Prostate gland (tissue), 2 donors: ENCODE measurements at regions not wholly inside any gene's neighbourhood (a gene's known extent, or its start where the extent isn't known, plus 50 kb on each side); places are given as distances from the start of the nearest gene placed in this dataset.

Experiments used
- DNase-seq: peaks from one replicate; pipeline ENCODE4 v3.0.0-alpha.2; 2019; ENCODE audit warnings: low spot score
- H3K27ac ChIP-seq, 2 donors: fragments of 200-600 bp; sonication (generic); 2 replicates each; pipeline ENCODE4 v1.5.1; 2017 to 2019
- H3K27me3 ChIP-seq: fragments of 200-600 bp; sonication (generic); replicated peaks from 2 replicates; pipeline ENCODE4 v1.5.1; 2019; ENCODE audit not compliant: insufficient read depth
- H3K36me3 ChIP-seq, 2 donors: fragments of 200-600 bp; sonication (generic); 1 replicate in 1 of 2; 2 replicates in 1 of 2; pipeline versions ENCODE4 v1.5.1 to v1.8.1; 2017 to 2019
- H3K4me1 ChIP-seq: fragments of 200-600 bp; sonication (generic); replicated peaks from 2 replicates; pipeline ENCODE4 v1.5.1; 2019
- H3K4me3 ChIP-seq, 2 donors: fragments of 200-600 bp; sonication (generic); 2 replicates each; pipeline ENCODE4 v1.5.1; 2017 to 2019
- H3K9me3 ChIP-seq: fragments of 200-600 bp; sonication (generic); 2 replicates; pipeline ENCODE4 v1.5.1; 2017
- CTCF ChIP-seq, 4 experiments: fragments of 200-600 bp in 2 of 4; fragments of 450-650 bp in 2 of 4; sonication (generic) in 2 of 4; IDR thresholded peaks; 1 replicate in 3 of 4; 2 replicates in 1 of 4; pipeline ENCODE4 v1.5.1; 2016 to 2019; ENCODE audit warnings: antibody characterized with exemption in 4 of 4, mild to moderate bottlenecking in 2 of 4, moderate library complexity in 2 of 4
- POLR2A ChIP-seq: fragments of 450-650 bp; IDR thresholded peaks from one replicate; pipeline ENCODE4 v1.6.1; 2016; ENCODE audit warnings: antibody characterized with exemption, mild to moderate bottlenecking
- POLR2AphosphoS5 ChIP-seq: sonication (generic); formaldehyde crosslinking; IDR thresholded peaks from one replicate; pipeline ENCODE4 v1.6.1; 2017; ENCODE audit warnings: antibody characterized with exemption
- WGBS: methylation state at CpG from one replicate; pipeline ENCODE4 v1.1.5; 2018; 5-methylcytosine and 5-hydroxymethylcytosine counted together
- intact Hi-C: fragments of 100-400 bp; cut with DNase I; formaldehyde crosslinking; loops from one replicate; pipeline ENCODE4 v1.14.2; 2022

GRCh38 chr2:153222231-153223165 lies 256.1 kb downstream of the RPRM start:
- no peaks in the 10 kb centered on the region for H3K36me3 ChIP-seq

GRCh38 chr2:153221506-153221905 lies 257.1 kb downstream of the RPRM start:
- Histone ChIP-seq H3K9me3 (no peaks in the 10 kb centered on the region), H3K27me3 (no peaks in the 10 kb centered on the region), H3K36me3 (no peaks in the 10 kb centered on the region), H3K4me3 (no peak overlapping the region), H3K4me1 (no peaks in the 10 kb centered on the region), H3K27ac (no peak overlapping the region)
- no peak for DNase-seq
- intact Hi-C loops, result no loop called here
- no peak for TF ChIP-seq POLR2A
- TF ChIP-seq CTCF (IDR thresholded peaks at IDR 0.05), result no peak
- no peak for TF ChIP-seq POLR2AphosphoS5
- WGBS, result 92% methylated on average over 11 of the region's 11 CpGs

More at GRCh38 chr2:153222231-153223165, 256.1 kb downstream of the RPRM start:
- H3K4me3 ChIP-seq, result no peak overlapping the region
- DNase-seq, result no peak
- WGBS, result 94% methylated on average over 25 of the region's 27 CpGs
- H3K27me3 ChIP-seq, result no peaks in the 10 kb centered on the region
- H3K27ac ChIP-seq, result no peak overlapping the region
- TF ChIP-seq POLR2A (no peak), CTCF (IDR thresholded peaks at IDR 0.05) (no peak)
- intact Hi-C loops, result no loop called here
- H3K9me3 ChIP-seq, result no peaks in the 10 kb centered on the region
- no peaks in the 10 kb centered on the region for H3K4me1 ChIP-seq

- Histone ChIP-seq H3K27ac (no peak overlapping the region), H3K27me3 (no peaks in the 10 kb centered on the region), H3K36me3 (no peaks in the 10 kb centered on the region), H3K4me1 (no peaks in the 10 kb centered on the region), H3K9me3 (no peaks in the 10 kb centered on the region), H3K4me3 (no peak overlapping the region)
- intact Hi-C loops, result no loop called here
- WGBS, result 90% methylated on average over 9 of the region's 9 CpGs
- no peak for DNase-seq
- TF ChIP-seq POLR2A, result no peak
- TF ChIP-seq POLR2AphosphoS5, result no peak
- TF ChIP-seq CTCF (IDR thresholded peaks at IDR 0.05), result no peak
Measured at GRCh38 chr2:153221087-153221486, 257.5 kb downstream of the RPRM start.

- no peak for TF ChIP-seq POLR2AphosphoS5
- no peak for TF ChIP-seq POLR2A
- TF ChIP-seq CTCF (IDR thresholded peaks at IDR 0.05), result no peak
- intact Hi-C loops, result no loop called here
- H3K9me3 ChIP-seq, result no peaks in the 10 kb centered on the region
- H3K4me3 ChIP-seq, result no peak overlapping the region
- no peaks in the 10 kb centered on the region for H3K36me3 ChIP-seq
- H3K27ac ChIP-seq, result no peak overlapping the region
- no peaks in the 10 kb centered on the region for H3K27me3 ChIP-seq
- DNase-seq, result no peak
- H3K4me1 ChIP-seq, result no peaks in the 10 kb centered on the region
Measured at GRCh38 chr2:153218851-153219250, 259.7 kb downstream of the RPRM start.

GRCh38 chr2:153214337-153214736 lies 264.2 kb downstream of the RPRM start:
- H3K36me3 ChIP-seq, result no peaks in the 10 kb centered on the region
- no peak overlapping the region for H3K27ac ChIP-seq
- intact Hi-C loops, result no loop called here
- no peaks in the 10 kb centered on the region for H3K4me1 ChIP-seq
- no peaks in the 10 kb centered on the region for H3K27me3 ChIP-seq
- no peak for DNase-seq
- 76% methylated on average over 1 of the region's 1 CpG for WGBS
- TF ChIP-seq POLR2AphosphoS5 (no peak), CTCF (IDR thresholded peaks at IDR 0.05) (no peak), POLR2A (no peak)
- no peaks in the 10 kb centered on the region for H3K9me3 ChIP-seq
- H3K4me3 ChIP-seq, result no peak overlapping the region
